ENCODE measurements at regions not wholly inside any gene's neighbourhood (a gene's known extent, or its start where the extent isn't known, plus 50 kb on each side); places are given as distances from the start of the nearest gene placed in this dataset.

- no peak for TF ChIP-seq CTCF (IDR thresholded peaks at IDR 0.05)
- DNase-seq = no peak
- H3K27ac Mint-ChIP-seq = no peak overlapping the region
- H3K27me3 Mint-ChIP-seq = no peaks in the 10 kb centered on the region
- ChIA-PET POLR2A (no interaction called here), CTCF (interaction anchor here (0.8 kb wide), 1 partner anchor 8 kb away, joined by 3 read pairs; no protein-coding TSS in a partner anchor)
- no peak for ATAC-seq
- no peak overlapping the region for H3K4me3 Mint-ChIP-seq
- H3K9me3 Mint-ChIP-seq = no peaks in the 10 kb centered on the region
- intact Hi-C loops (cut with micrococcal nuclease) = no loop called here
- no peaks in the 10 kb centered on the region for H3K36me3 Mint-ChIP-seq (ENCODE audit: low read depth)
- no peaks in the 10 kb centered on the region for H3K4me1 Mint-ChIP-seq (ENCODE audit: low read depth)
Measured at GRCh38 chr12:58583529-58583928, 336.8 kb downstream of the LRIG3 start.

- Mint-ChIP-seq H3K27ac (no peak overlapping the region), H3K27me3 (no peaks in the 10 kb centered on the region), H3K9me3 (no peaks in the 10 kb centered on the region), H3K36me3 (ENCODE audit: low read depth) (no peaks in the 10 kb centered on the region), H3K4me1 (ENCODE audit: low read depth) (no peaks in the 10 kb centered on the region), H3K4me3 (no peak overlapping the region)
- CTCF ChIA-PET = interaction anchor here (0.8 kb wide), 1 partner anchor 8 kb away, joined by 3 read pairs; no protein-coding TSS in a partner anchor
- ATAC-seq (no peak), DNase-seq (no peak)
- no peak for TF ChIP-seq CTCF (IDR thresholded peaks at IDR 0.05)
- intact Hi-C loops (cut with micrococcal nuclease) = no loop called here
- POLR2A ChIA-PET = no interaction called here
Measured at GRCh38 chr12:58583940-58584339, 336.4 kb downstream of the LRIG3 start.

- TF ChIP-seq CTCF (IDR thresholded peaks at IDR 0.05) = no peak
- Mint-ChIP-seq H3K36me3 (ENCODE audit: low read depth) (no peaks in the 10 kb centered on the region), H3K27me3 (no peaks in the 10 kb centered on the region), H3K27ac (no peak overlapping the region), H3K4me3 (no peak overlapping the region), H3K4me1 (ENCODE audit: low read depth) (no peaks in the 10 kb centered on the region), H3K9me3 (no peaks in the 10 kb centered on the region)
- ATAC-seq (no peak), DNase-seq (no peak)
- CTCF ChIA-PET = no interaction called here
- intact Hi-C loops (cut with micrococcal nuclease) = no loop called here
- POLR2A ChIA-PET = no interaction called here
Measured at GRCh38 chr12:58584880-58585279, 335.4 kb downstream of the LRIG3 start.

GRCh38 chr12:58586762-58587161 is 333.5 kb downstream of the LRIG3 start:
- H3K4me1 Mint-ChIP-seq (ENCODE audit: low read depth) = no peaks in the 10 kb centered on the region
- no peak overlapping the region for H3K27ac Mint-ChIP-seq
- no peaks in the 10 kb centered on the region for H3K9me3 Mint-ChIP-seq
- no peak for TF ChIP-seq CTCF (IDR thresholded peaks at IDR 0.05)
- ATAC-seq (no peak), DNase-seq (no peak)
- no peak overlapping the region for H3K4me3 Mint-ChIP-seq
- CTCF ChIA-PET = no interaction called here
- intact Hi-C loops (cut with micrococcal nuclease) = no loop called here
- H3K36me3 Mint-ChIP-seq (ENCODE audit: low read depth) = no peaks in the 10 kb centered on the region
- H3K27me3 Mint-ChIP-seq = no peaks in the 10 kb centered on the region
- POLR2A ChIA-PET = no interaction called here

- no peaks in the 10 kb centered on the region for H3K9me3 Mint-ChIP-seq
- TF ChIP-seq CTCF (IDR thresholded peaks at IDR 0.05) = no peak
- H3K4me1 Mint-ChIP-seq (ENCODE audit: low read depth) = no peaks in the 10 kb centered on the region
- DNase-seq (no peak), ATAC-seq (no peak)
- CTCF ChIA-PET = no interaction called here
- H3K36me3 Mint-ChIP-seq (ENCODE audit: low read depth) = no peaks in the 10 kb centered on the region
- no peak overlapping the region for H3K4me3 Mint-ChIP-seq
- H3K27ac Mint-ChIP-seq = no peak overlapping the region
- POLR2A ChIA-PET = no interaction called here
- intact Hi-C loops (cut with micrococcal nuclease) = no loop called here
- H3K27me3 Mint-ChIP-seq = no peaks in the 10 kb centered on the region
Measured at GRCh38 chr12:58588770-58589169, 331.5 kb downstream of the LRIG3 start.
